Amygdala (tissue), 56 donors: ENCODE measurements at regions not wholly inside any gene's neighbourhood (a gene's known extent, or its start where the extent isn't known, plus 50 kb on each side); places are given as distances from the start of the nearest gene placed in this dataset.
A peak's percentile ranks its signal among the peaks of the same experiment; 100 is the strongest.

Experiments
- DNase-seq, 56 donors: peaks; one replicate each; lab custom pipeline; 2025; lab: John Stamatoyannopoulos, UW

- DNase-seq: no peak
These were observed 319.4 kb downstream of the TLR4 start for GRCh38 chr9:118023644-118024043.

DNA sequence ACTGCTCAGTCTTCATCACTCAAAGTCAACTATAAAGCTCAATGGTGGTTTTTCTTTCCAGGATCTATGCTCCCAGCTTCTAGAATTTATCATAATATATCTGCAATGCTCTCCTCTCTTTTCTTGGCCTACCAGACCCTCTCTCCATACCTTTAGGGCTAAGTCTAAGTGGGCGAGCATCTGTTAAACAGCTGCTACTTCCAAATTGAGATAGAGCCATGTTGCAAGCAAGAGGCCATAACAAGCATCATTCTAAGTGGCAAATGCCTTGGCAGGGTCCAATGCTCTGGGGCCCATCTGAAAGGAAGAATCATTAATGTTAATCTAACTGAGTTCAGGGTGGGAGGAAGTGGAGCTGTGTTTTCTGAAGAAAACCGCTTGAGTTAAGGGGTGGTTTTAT lies 324.0 kb downstream of the TLR4 start:
- no peak for DNase-seq

DNA sequence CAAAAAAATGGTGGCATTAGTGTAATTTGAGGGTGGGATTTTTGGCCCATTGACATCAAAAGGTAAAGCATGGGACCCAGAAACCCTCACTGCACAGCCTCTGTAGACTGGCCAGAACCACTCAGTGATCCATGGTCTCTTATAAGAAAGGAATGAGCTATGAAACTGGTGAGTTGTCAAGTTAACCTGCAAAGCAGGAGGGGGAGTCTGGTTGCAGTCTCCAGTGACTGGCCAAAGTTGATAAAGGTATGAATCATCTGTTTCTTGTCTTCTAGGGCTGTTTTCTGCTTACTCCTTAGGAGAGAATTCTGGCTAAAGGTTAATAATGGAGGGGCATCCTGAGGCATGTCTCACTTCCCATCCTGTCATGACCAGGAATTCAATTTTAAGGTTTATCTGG lies 325.2 kb downstream of the TLR4 start:
- DNase-seq: no peak

DNA sequence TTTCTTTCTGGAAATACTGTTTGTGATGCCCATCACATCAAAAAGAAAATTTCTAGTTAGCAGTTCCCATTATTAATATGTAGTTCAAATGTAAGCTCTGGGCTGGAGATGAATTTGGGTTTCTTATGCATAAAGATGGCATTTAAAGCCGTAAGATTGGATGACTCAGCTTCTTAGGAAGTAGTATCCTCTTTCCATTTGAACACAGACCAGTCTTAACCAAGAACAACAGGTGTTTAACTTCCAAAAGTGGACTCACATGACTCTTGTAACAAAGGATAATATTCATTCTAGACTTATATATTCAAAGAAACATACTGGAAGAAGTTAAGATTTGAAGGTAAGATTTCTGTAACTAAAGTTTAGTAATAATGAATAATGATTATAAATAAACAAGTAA lies 330.5 kb downstream of the TLR4 start:
- no peak for DNase-seq

GRCh38 chr9:118038713-118039112 lies 334.5 kb downstream of the TLR4 start:
- DNase-seq: no peak

DNA sequence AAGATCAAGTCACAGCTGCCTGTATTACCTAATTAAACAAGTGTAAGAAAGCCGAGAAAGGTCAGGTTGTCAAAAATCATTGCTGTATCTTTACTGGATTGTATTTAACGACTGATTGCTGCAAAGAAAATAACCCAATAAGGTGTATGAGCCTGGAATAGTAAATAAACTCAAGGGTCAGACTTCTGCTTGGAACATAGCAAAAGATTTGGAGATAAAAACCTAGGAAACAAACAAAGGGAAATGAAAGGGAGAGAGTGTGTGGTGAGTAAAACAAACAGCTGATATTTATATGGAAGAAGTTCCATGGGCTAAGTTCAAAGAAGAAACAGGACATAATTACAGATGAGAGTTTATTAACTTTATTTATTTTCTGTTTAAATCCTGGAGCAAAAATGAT lies 354.0 kb downstream of the TLR4 start:
- DNase-seq: no peak

DNA sequence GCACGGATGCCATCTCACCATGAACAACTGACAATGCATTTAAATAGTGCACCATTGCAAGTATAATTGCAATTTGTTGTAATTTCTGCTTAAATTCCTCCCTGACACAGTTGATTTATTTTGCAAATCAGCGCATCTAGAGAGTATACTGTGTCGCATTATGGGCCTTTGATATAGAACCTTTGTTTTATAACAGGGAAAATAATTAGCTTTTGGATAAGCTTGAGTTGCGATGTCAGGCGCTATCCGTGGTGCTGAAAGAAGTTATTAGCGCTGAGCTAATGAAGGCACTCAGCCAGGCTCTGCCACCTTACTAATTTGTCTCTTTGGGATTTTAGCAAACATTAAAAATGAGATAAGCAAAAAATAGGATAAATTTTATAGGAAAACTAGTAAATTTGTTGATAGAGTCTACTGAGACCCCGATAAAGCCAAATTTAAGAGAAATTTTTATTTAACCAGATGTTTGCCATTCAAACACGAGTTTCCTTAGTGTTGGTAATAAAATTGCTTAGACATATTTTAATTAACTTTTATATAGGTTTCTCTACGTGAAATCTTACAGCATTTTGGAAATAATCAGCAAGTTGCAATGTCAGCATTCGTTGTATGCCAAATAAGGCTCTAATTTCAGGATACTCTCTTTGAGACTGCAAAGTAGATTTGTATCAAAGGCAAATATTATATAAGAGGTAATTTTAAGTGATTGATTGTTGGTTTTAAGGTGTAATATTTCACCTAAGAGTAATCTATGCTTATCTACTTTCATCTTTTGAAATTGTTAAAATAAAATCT lies 355.5 kb downstream of the TLR4 start:
- peak in 10 of 56 donors; percentile 0 to 11 (median 1) for DNase-seq

DNA sequence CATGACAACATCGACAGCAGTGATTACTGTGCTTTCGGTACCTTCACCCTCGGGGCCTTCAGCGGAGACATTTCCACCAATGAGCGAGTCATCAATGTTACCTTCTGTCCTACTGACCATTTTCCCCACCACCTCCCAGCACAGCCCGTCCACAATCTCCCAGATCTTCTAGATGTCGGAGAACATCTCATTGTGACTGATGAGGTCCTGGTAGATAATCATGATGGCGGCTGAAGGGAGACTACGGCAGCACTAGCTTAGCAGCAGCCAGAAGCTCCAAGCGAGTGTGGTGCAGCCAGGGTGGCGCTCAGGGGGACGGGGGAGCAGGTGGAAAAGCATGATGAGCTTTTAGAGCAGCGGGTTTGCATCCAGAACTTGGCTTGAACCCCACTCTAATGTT lies 379.0 kb downstream of the TLR4 start:
- no peak for DNase-seq

DNA sequence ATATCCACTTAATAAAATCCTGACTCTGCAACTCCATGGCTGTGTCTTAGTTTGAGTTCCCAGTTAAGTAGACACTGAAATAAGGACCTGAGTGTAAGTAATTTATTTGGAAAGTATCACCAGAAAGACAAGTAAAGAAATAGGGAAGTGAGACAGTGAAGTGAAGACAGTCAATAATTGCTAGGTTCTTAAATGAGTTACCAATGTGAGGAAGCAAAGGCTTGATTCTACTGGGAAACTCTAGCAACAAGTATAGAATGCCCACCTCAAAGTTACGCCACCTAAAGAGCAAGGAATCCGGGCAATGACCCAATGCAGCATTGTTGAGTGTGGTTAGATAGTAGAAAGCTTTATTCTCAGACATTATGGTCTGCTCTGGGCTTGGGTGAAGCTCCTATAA lies 383.9 kb downstream of the TLR4 start:
- no peak for DNase-seq

GRCh38 chr9:118091226-118091625 lies 387.0 kb downstream of the TLR4 start:
- DNase-seq: peak in 2 of 56 donors; percentile 8 to 13

GRCh38 chr9:118091711-118092500 lies 387.7 kb downstream of the TLR4 start:
- peak in 14 of 56 donors; percentile 1 to 48 (median 8) for DNase-seq

DNA sequence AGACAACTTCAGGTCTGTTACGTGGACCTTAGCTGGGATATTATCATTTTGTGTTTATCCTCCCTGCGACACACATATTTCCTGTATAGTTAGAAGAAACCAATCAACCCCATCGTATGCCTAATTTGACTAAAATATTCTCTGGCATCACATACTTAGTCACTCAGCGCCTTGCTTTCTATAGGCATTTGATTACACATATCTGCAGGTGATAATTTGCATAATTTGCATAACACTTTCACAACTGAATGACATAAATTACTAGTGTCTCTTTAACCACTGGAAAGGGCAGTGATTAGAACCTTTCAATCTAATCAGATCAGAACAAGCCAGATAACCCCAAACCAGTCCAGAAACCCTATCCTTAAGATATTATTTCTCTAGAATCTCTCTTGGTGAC lies 390.2 kb downstream of the TLR4 start:
- no peak for DNase-seq

DNA sequence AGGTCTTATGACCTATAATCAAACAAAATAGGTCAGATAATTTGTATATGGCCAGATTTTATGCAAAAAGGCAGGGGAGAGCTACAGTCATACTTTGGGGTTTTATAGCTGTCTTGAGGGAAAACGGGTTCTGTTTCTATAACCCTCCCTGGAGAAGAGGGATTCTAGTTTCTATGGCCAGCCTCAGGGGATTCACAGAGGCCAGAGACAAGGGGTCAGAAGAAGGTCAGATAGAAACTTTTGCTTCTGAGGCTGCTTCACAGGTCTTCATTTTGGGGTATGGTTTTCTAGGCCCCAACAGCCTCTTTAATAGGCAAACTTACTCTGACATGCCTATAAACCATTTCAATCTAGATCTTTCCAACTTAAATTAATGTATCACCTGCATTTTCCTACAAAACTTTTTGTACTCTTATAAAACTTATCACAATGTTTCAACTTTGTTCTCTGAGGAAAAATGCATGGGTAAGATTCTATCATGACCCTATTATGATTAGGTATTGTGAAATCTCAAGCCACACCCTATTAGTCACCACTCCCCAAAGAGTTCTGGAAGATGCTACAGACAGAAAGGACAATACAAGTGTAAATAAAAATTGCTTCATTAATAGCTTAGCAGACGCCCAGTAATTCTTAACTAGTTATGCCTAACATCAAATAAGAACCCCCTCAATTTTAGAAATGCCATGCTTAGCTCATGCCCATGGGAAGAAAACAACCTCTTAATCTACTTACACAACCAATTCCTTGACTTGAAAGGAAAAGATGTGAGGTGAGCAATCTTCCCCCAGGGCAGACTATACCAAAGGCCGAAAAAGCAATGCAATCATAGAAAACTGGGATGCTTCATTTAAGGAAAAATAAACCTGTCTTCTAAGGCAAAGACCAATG lies 396.6 kb downstream of the TLR4 start:
- DNase-seq: no peak

DNA sequence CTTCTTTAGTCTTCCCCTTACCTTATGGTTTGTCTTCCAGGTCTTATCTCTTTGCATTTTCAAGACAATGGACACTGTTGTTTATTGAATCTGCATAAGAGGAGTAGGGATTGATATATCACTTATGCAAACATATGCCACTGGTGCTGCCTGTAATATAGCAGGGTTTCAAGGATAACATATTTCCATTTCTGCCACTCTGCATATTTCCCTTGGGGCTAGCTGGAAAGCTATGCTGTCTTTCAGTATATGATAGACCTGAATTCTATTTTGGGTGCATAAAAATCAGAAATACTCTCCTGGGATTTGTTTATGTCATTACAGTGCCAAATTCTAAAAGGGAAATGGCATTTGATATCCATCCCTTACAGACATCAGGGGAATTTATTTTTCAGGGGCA lies 400.2 kb downstream of the TLR4 start:
- no peak for DNase-seq

- no peak for DNase-seq
These were observed 404.8 kb downstream of the TLR4 start for GRCh38 chr9:118108971-118109370.

- no peak for DNase-seq
These were observed 405.3 kb downstream of the TLR4 start for GRCh38 chr9:118109542-118109941.

DNA sequence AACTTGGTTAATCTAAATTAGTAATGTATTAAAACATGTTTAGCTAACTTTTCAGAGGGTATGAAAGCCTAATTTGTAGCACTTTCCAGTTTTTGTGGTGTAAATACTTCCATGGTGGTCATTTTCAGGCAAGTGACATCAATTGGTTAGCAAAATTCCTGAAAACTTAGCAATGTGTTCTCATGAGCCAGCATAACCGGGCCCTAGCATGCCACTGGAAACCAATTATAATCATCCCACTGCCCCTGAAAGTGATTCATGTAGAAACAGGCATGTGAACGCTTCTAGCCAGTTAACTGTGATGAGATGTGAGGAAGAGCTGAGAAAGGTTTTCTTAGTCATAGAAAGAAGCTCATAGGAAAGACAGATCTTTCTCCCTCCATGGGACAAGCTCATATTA lies 417.2 kb downstream of the TLR4 start:
- DNase-seq: no peak

GRCh38 chr9:118128313-118128712 lies 424.1 kb downstream of the TLR4 start:
- DNase-seq: no peak

- DNase-seq: no peak
These were observed 425.3 kb downstream of the TLR4 start for GRCh38 chr9:118129541-118129940.

DNA sequence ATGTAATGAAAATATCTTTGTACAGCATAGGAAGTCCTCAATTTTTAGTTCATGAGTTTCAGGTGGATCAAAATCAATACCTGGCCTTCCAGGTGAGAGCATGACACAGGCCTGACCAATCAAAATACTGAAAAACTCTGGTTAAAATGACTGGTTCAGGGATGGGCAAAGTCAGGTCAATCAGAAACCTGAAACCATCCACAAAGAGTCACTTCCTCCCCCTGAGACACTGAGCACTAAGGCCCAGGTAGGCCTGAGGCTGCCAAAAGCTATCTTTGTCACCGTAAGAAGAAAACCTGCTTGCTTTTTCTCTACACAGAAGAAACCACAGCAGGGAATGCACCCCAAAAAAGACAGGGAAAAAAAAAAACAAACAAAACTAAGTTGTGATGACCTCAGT lies 444.8 kb downstream of the TLR4 start:
- no peak for DNase-seq

- no peak for DNase-seq
These were observed 452.6 kb downstream of the TLR4 start for GRCh38 chr9:118156846-118157245.
